Loucy (cell line): ENCODE measurements at regions not wholly inside any gene's neighbourhood (a gene's known extent, or its start where the extent isn't known, plus 50 kb on each side); places are given as distances from the start of the nearest gene placed in this dataset.

Experiments used
- EZH2phosphoT487 ChIP-seq: fragments of 200-600 bp; IDR thresholded peaks from 2 replicates; pipeline ENCODE4 v1.6.1; 2018; ENCODE audit warnings: antibody characterized with exemption, mild to moderate bottlenecking, moderate library complexity, borderline replicate concordance
- TF ChIP-seq, protein P1 (sequence below): fragments of 200-600 bp; sonication (generic); conservative IDR thresholded peaks from 2 replicates; pipeline ENCODE4 v1.5.1; 2014; ENCODE audit warnings: mild to moderate bottlenecking, antibody characterized with exemption, low read length

DNA sequence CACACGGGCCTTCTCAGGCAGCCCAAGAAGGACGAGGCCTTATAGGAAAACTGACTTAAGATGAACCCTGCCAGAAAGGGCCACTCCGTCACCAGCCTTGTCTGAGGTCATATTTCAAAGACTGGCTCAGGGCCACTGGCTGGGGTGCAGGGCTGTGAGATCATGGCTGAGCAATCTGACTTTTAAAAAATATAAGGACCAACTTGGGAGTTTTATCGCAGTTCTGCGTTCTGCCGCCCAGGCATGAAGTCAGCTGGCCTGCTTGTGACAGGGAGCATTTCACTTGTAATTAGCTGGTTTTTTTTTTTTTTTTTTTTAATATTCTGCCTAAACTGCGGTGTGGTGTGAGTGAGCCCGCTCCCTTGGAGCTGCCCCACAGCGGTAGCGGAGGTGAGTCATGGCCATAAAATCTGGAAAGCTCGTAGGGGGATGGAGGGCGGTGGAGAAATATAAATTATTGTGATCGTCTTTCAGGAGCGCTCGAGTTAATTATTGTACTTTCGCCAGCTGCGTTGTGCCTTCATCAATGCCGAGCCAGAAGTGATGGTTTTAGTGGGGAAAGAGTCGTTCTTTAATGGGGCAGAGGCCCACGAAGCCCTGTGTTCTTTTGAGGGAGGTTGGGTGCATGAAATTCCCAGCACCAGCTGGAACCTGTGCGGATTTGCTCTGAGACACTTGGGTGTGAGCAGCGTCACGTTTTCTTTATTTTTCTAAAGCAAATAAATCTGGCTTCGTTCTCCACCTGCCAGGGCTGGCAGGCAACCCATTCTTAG is 231.9 kb downstream of the C12orf75 start:
- TF ChIP-seq, protein P1, sequence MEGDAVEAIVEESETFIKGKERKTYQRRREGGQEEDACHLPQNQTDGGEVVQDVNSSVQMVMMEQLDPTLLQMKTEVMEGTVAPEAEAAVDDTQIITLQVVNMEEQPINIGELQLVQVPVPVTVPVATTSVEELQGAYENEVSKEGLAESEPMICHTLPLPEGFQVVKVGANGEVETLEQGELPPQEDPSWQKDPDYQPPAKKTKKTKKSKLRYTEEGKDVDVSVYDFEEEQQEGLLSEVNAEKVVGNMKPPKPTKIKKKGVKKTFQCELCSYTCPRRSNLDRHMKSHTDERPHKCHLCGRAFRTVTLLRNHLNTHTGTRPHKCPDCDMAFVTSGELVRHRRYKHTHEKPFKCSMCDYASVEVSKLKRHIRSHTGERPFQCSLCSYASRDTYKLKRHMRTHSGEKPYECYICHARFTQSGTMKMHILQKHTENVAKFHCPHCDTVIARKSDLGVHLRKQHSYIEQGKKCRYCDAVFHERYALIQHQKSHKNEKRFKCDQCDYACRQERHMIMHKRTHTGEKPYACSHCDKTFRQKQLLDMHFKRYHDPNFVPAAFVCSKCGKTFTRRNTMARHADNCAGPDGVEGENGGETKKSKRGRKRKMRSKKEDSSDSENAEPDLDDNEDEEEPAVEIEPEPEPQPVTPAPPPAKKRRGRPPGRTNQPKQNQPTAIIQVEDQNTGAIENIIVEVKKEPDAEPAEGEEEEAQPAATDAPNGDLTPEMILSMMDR, result no peak
- no peak for TF ChIP-seq EZH2phosphoT487
